GM21528 (cell line): ENCODE measurements at regions not wholly inside any gene's neighbourhood (a gene's known extent, or its start where the extent isn't known, plus 50 kb on each side); places are given as distances from the start of the nearest gene placed in this dataset.
"Not testable (repeated sequence)": the region's sequence is repeated elsewhere in the genome, so short reads cannot be mapped to it uniquely, and the experiment has no call there.

Experiments
- ATAC-seq: cut with Tn5 transposase; IDR thresholded peaks from one replicate; pipeline ENCODE4 v1.9.1; 2021; ENCODE audit warnings: mild to moderate bottlenecking, moderate library complexity; ENCODE audit not compliant: unreplicated experiment, low FRiP score

GRCh38 chr18:66931010-66931409 is 327.1 kb upstream of the CDH19 start:
- ATAC-seq = no peak

- ATAC-seq = no peak
Measured at GRCh38 chr18:66916834-66917233, 312.9 kb upstream of the CDH19 start.

DNA sequence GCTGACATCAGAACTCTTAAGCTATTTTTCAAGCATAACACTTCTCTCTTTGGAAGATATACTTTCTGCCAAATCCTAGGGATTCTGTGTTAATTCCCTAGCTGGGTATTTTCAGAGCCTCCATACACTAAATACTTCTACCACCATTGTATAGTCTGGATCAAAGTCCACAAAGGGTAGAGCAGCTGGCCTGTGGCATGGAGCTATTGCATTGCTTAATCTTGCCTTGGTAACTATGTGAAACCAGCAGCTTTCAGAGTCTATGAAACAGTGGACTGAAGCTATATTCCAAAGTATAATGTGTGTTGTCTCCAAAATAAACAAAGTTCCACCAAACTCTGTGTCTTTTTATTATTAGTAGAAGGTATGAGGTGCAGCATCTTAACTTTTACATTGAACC is 296.9 kb upstream of the CDH19 start:
- no peak for ATAC-seq

DNA sequence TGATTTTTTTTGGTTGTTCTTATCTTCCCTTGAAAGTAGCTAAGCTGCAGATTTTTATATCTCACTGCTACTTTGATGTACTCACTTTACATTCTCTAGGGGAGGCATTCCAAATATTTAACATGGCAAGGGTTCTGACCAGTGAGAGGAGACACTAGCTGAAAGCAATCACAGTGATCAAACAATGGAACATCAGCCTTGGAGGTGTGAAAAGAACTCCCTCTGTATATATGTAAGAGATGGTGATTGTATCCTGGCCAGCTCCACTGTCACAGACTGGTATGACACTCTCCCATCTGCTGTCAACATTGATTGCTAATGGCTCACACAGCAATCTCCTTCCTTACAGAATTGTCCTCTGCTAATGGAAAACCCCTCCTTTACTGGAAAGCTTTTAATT is 291.7 kb upstream of the CDH19 start:
- ATAC-seq = no peak

DNA sequence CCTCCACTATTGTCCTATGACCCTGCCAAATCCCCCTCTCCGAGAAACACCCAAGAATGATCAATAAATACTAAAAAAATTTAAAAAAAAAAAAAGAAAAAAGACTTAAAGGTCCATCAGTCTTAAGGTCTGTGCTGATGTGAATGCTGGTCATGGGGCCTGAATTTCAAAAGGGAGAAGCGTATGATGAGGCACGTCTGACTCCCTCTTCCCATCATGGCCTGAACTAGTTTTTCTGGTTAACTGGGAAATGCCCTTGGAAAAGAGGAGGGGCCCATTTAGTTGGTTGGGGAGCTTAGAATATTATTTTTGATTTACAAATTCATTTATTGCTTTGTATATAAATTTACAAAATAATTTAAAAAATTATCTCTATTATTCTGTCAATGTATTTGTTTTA is 291.0 kb upstream of the CDH19 start:
- ATAC-seq = no peak

- not testable (repeated sequence) for ATAC-seq
Measured at GRCh38 chr18:66892388-66892787, 288.5 kb upstream of the CDH19 start.

- ATAC-seq = no peak
Measured at GRCh38 chr18:66874812-66875474, 271.1 kb upstream of the CDH19 start.

DNA sequence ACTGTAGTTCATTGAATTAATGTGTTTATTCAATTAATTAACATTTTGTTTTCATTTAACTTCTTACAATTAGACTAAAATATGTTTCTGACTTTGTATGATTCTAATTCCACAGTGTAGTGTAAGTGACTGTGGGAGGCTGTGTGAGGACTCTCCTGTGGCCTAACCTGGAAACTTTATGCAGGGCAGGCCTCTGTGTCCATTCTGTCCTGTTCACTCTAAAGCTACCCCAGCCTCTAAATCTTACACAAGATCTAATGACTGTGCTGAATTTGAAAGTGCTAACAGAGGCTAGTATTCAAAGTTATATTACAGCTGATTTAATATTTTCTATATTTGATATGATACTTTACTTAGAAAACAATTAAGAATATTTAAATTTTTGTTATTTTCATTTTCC is 270.5 kb upstream of the CDH19 start:
- no peak for ATAC-seq

GRCh38 chr18:66873899-66874298 is 270.0 kb upstream of the CDH19 start:
- ATAC-seq = no peak

DNA sequence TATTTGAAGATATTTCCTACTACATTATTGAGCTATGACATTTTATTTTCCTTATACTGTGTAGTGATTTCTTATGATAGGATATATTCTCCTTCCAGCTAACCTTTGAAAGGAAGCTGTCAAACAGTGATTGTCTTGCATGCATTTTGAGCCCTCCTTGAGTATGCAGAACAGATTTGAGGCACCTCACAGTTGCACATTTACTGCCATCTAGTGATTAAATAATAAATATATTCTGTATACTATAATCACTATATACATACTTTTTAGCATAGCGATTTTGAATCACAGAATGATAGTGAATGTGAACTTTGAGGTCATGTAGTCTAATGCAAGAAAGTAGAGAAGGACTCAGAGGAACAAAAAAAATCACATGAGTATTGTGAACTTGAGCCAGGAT is 268.4 kb upstream of the CDH19 start:
- no peak for ATAC-seq

GRCh38 chr18:66867653-66868052 is 263.8 kb upstream of the CDH19 start:
- no peak for ATAC-seq

GRCh38 chr18:66866427-66866940 is 262.6 kb upstream of the CDH19 start:
- not testable (repeated sequence) for ATAC-seq

DNA sequence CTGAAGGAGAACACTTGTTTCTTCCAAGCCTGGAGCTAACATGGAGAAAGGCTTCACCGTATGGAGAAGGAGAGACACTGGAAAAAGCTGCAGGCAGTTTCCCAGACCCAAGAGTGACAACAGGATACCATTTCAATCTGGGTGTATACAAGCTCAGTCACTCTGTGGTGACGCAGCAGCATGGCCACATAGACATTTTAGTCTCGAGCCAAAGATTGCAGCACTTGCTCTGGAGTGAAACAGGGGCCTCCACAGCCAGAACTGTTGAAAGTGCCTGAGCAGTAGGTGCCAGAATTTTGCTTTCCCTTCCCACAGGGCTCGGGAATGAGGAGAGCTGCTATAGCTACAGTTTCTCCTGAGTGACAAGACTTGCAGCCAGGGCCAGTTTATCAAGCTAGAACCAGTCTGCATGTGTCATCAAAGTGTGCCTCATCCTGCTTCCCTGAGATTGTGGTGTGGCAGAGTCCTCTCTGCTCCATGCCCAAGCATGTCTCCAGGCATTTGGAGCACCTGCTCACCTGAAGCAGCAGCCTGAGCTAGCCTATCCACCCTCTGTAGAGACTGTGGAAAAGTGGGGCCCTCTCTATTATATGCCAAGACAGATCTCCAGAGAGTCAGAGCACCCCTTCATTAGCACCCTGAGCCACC is 234.6 kb upstream of the CDH19 start:
- no peak for ATAC-seq

DNA sequence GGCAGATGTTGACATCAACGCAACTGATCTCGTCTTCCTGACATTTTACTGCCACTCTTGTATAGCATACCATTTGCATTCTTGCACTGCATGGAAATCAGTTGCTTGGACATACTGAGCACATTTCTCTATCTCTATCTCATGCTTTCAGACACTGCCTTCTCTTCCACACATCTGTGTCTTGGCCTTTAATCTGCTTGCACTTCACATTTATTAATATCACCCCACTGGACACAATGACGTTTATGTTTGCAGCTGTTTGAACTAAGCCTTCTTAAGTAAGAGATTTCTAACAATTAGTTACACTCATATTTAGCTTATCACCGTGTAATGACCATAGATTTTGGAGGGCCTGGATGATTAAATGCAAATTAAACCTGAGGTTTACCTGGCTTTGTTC is 229.8 kb upstream of the CDH19 start:
- ATAC-seq = no peak

DNA sequence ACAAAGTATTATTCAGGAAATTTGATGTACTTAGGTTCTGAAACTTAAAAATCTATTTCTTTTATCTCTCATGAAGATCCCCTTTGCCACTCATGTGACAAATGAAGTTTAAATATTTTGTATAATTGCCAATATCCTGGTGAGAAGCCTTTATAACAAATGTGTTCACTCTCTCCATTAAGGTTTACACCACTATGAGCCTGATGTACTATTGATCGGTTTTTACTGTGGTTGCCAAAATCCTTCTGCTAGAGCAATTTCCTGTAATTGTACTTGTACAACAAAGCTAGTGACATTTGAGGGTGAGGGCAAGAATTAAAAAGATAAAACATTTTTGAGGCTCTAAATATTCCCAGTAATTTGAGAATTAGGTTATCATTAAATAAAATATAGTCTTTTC is 222.3 kb upstream of the CDH19 start:
- ATAC-seq = no peak

DNA sequence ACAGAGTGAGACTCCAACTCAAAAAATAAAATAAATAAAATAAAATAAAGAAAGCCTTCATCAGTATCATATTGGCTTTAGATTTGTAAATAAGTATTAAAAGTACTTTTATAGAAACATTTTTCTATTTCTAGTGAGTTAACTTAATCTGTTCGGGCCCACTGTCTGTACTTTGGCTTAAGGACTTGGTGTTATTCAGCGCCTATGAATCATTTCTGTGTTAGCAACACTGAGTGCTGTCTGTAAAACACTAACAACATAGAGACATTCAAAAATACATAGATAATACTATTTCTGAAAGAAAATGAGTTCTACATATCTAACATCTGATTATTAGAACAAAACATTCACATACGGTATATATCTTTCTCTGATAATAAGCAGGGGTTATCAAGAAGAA is 221.5 kb upstream of the CDH19 start:
- ATAC-seq = no peak

DNA sequence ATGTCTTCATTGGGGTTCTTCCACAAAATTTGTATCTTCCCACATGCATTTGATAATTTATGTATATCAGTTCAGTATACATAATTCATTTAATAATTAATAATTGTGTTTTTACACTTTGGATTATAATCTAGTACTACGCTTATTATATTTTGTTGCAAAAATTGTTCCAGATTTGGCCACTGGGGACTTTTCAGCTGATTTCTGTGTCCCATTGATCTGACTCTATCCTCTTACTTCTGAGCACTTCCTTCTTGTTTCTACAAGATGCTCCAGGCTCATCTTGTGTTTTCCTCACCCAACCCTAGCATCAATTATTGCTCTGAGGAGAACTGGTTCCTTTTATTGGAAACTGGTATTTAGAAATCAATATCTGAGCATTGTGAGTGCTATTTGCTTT is 215.3 kb upstream of the CDH19 start:
- ATAC-seq = no peak

GRCh38 chr18:66813138-66813537 is 209.2 kb upstream of the CDH19 start:
- ATAC-seq = no peak

GRCh38 chr18:66795051-66795450 is 191.2 kb upstream of the CDH19 start:
- ATAC-seq = no peak

- ATAC-seq = no peak
Measured at GRCh38 chr18:66792466-66792865, 188.6 kb upstream of the CDH19 start.

- no peak for ATAC-seq
Measured at GRCh38 chr18:66780609-66781008, 176.7 kb upstream of the CDH19 start.

DNA sequence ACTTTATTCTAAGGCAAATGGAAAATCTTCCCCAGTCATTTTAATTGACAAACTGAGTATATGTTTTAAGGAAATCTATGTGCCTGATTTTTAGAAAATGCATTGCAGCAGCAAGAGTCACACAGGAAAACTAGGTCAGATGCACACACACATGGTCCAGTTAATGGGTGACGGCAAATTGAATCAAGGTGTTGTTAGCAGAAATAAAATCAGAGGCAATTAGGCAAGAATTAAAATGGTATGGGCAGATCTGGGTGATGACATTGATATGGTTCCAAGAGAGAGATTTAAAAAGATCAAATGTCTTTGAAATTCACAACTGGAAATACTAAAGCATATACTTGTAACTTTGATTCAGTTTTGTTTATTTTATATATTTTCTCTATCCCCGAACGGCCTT is 174.2 kb upstream of the CDH19 start:
- no peak for ATAC-seq
